Erythroblast (primary cell): ENCODE measurements at regions not wholly inside any gene's neighbourhood (a gene's known extent, or its start where the extent isn't known, plus 50 kb on each side); places are given as distances from the start of the nearest gene placed in this dataset.

Source experiments
- DNase-seq, 2 experiments: peaks; one replicate each; lab custom pipeline; 2025; lab: John Stamatoyannopoulos, UW
- GATA1 ChIP-seq: IDR thresholded peaks from 2 replicates; pipeline ENCODE4 v1.6.1; 2011; ENCODE audit warnings: low read depth, mild to moderate bottlenecking, control low read depth, low read length, moderate library complexity
- POLR2A ChIP-seq: IDR thresholded peaks from 2 replicates; pipeline ENCODE4 v1.6.1; 2011; ENCODE audit warnings: mild to moderate bottlenecking, low read length

DNA sequence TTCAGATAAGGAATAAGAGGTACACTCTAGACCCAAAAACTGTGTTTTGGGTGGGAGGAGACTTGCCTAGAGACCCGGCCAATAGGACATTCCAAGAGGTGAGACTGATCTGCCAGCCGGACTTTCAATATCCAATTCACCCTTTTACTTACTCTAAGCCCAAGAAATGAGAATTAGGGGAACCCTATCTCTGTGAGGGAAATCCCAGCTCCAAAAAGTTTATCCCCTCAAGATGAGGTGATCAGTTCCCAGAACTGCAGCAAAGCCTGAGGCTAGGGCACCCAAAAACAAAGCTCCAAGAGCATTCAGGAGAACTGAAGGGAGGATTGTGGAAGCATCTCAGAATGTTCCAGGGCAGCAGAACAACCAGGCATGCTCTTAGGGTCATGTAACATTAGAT is 251.7 kb downstream of the PTTG2 start:
- DNase-seq = no peak
- TF ChIP-seq GATA1 (no peak), POLR2A (no peak)

DNA sequence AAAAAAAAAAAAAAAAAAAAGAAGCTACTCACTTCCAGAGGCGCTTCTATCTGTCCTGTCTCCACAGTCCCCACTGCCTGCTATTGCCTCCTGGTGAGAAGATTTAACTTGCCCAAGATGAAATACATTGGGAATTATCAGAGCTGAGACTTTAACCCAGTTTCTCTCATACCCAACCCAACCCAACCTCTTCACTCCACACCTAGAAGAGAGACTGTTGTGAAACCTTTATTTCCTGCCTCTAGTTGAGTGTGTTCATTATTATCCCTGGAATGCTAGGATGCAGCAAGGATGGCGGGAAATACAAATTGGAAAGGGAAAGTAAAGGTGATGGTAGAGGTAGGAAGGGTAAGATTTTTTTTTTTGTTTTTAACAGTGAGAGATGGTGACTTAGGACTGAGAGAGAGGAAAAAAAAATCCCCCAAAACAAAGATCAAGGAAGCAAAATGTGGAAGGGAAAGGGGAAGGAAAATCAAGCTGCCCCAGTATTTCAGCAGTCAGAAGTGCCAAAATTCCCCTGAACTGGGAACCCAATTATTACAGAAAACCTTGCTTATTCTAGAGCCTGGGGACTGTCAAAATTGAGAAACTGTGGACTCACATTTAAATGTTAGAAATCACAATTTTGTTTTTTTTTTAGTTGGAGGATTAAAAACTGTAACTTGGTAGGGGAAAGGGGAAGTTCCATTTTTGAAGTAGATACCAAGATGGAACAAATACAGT is 253.0 kb downstream of the PTTG2 start:
- DNase-seq = no peak
- no peak for TF ChIP-seq POLR2A
- TF ChIP-seq GATA1 = no peak

DNA sequence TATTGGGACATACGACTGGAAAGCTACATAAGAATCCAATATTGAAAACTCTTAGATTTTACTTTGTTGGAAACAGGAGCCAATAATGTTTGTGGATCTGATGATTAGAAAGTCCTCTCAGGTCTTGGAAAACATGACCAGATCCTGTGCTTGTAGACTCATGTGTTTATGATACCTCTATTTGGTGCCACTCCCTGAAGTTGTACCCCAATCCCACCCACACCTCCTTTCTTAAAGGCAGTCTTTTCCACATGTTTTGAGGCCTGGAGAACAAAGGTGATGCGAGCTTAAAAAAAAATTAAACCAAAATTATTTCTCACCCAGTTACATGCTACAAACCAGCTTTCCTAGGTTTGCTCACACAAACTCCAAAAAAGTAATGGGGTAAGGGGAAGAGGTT is 262.7 kb downstream of the PTTG2 start:
- no peak for DNase-seq
- TF ChIP-seq GATA1 = no peak
- TF ChIP-seq POLR2A = no peak

DNA sequence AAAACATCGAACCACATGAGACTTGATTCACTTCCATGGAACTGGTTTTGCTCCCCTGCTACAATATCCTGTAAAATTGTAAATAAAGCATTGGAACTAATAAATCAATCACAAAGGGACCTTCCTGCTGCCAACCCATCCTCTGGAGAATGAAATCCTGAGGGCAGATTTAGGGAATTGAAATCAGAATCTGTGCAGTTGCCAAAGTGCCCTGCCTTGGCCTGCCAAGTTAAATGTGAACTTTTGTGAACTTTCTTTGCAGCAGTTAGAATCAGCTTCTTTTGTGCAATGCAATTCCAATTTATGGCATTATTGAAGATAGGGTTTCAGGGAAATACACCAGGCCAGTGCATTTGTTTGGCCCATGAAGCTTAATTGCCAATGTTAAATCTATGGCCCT is 263.1 kb downstream of the PTTG2 start:
- TF ChIP-seq GATA1 = no peak
- TF ChIP-seq POLR2A = no peak
- no peak for DNase-seq

DNA sequence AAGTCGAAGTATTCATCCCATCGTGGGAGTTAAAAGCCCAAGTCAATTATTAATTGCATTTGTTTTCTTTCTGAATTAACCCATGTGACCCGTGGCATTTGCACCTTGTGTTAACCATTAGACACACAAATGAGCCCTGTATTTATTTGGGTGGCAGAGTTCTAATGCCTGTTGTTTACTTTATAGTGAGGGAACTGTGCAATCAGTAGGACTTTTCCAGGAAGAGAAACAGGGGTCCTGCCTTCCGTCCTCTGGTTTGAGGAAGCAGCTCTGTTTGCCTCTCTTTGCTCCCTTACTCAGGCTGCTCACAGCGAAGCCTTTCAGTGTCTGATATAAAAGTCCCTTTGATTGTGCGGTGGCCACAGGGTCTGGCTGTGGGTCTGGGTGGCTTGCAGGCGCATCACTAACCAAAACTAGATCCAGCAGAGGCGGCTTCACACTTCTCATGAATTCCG is 263.6 kb downstream of the PTTG2 start:
- DNase-seq = no peak
- TF ChIP-seq POLR2A (no peak), GATA1 (no peak)

DNA sequence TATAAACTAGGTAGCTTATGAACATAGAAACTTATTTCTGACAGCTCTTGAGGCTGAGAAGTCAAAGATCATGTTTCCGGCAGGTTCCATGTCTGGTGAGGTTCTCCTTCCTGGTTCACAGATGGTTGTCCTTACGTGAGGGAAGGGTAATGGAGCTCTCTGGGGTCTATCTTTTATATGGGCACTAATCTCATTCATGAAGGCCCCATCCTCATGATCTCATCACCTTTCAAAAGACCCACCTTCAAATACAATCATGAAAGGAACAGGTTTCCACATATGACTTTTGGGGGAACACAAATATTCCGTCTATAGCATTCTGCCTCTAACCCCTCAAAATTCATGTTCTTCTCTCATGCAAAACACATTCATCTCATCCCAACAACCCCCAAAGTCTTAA is 264.7 kb downstream of the PTTG2 start:
- TF ChIP-seq GATA1 = no peak
- no peak for TF ChIP-seq POLR2A

DNA sequence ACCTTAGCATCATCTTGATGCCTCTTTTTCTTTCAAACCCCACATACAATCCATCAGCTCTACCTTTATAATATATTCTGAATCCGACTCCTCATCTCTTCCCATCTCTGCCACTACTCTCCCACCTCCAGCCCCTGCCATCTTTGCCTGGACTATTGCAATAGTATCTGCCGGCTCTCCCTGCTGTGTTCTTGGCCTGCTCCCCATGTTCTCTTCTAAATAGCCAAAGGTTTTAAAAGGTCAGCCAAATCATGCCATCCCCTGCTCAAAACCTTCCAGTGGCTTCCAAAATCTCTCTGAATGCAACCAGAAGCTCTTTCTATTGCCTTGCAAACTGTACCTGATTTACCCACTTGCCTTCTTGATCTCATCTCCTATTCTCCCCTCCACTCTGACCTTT is 266.0 kb downstream of the PTTG2 start:
- no peak for DNase-seq
- no peak for TF ChIP-seq POLR2A
- no peak for TF ChIP-seq GATA1

More for the DNA sequence above, 264.7 kb downstream of the PTTG2 start:
- DNase-seq = no peak

DNA sequence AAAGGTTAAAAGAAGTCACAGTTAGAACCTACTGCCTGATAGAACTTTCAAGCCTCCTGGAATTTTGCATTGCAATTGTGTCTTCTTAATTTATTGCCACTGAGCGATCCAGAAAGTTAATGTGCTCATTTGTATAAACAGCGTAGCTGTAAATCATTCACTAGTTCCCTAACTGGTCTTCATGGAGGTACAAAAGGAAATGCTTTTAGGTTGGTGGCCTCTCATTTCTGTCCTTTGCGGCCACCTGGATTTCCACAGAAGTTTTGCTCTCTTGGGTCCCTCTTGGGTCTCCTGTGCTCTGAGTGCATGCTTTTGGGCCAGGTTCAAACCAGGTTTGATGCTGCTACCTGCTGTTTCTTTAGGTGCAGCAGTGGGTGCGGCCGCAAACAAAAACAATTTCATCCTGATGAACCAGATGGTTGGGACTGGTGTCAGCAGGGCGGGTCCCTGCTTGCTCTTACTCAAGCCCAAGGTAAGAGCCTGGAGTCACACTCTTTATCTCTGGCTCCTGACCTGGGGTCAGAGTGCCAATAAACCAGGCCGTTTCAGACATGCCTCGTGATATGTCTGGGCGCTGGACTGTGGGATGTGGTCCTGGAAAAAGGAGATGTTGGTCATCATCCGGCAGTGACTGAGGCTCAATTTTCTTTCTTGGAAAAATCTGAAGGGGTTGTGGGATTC is 270.1 kb downstream of the PTTG2 start:
- no peak for DNase-seq
- TF ChIP-seq GATA1 = no peak
- no peak for TF ChIP-seq POLR2A

DNA sequence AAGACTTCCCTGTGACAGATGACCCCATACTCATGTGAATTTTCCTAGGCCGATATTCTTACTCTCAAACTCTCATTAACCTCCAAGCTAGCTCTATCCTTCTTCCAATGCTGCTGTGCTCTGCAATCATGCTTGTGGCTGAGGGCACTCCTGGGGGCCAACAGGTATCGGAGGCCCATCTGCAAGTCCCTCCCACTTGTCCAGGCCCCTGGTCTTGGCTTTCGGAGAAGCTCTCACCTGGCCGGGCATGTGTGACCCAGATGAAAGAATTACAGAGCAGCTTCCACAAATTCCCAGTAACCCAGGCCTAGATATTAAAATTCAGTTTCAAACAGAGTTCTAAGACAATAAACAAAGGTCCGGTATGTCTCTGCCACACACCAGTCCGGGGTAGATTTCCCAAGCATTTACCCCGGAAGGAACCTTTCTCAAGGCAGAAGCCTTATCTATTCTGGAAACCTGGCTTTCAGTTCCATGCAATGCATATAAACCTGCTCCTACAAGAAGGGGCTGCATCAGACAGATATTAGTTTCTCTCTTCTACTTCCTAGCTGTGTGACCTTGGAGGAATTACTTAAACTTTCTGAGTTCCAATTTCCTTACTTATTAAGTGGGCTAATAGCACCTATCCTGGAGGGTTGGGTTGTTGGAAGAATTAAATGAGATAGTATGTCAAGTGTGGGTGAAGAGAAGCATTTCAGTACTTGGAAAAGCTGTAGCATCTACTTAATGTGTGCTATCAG is 270.8 kb downstream of the PTTG2 start:
- DNase-seq = no peak
- TF ChIP-seq POLR2A = no peak
- no peak for TF ChIP-seq GATA1

DNA sequence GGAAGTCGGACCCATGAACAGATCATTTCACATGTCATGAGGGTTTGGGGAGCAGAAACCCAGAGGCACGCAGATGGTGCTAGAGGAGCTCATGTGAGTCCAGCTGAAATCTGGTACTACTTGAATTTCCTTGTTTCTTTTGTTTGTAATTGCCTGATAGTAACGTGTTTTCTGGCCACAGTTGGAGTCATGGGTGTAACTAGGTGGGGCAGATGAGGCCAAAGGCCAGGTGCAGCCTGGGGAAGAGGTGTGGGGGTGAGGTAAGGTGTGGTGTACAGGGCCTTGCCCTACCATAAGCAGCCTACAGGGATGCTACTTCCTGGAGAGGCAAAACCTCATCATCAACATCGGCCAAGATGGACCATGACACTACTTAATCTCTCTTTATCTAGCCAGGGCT is 271.4 kb downstream of the PTTG2 start:
- DNase-seq = no peak

DNA sequence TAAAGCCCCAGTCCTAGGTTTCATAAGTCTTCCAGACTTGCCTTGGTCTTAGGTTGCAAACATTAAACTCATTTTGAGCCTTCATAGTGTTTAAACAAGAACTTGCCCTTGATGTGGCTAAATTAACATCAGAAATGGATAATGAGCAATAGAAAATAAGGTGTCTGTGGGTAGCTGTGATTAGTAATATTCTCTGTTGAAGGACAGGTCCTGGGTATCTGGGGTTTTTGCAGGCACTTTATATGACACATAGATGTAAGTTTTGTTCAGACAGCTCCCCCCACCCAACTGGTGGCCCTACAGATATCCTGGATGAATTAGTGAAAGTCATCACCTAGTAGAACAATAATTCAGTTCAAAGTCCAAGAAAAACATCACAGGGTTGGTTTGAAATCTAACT is 272.5 kb downstream of the PTTG2 start:
- TF ChIP-seq GATA1 (no peak), POLR2A (no peak)
- DNase-seq = no peak

More for the DNA sequence above, 271.4 kb downstream of the PTTG2 start:
- no peak for TF ChIP-seq POLR2A

DNA sequence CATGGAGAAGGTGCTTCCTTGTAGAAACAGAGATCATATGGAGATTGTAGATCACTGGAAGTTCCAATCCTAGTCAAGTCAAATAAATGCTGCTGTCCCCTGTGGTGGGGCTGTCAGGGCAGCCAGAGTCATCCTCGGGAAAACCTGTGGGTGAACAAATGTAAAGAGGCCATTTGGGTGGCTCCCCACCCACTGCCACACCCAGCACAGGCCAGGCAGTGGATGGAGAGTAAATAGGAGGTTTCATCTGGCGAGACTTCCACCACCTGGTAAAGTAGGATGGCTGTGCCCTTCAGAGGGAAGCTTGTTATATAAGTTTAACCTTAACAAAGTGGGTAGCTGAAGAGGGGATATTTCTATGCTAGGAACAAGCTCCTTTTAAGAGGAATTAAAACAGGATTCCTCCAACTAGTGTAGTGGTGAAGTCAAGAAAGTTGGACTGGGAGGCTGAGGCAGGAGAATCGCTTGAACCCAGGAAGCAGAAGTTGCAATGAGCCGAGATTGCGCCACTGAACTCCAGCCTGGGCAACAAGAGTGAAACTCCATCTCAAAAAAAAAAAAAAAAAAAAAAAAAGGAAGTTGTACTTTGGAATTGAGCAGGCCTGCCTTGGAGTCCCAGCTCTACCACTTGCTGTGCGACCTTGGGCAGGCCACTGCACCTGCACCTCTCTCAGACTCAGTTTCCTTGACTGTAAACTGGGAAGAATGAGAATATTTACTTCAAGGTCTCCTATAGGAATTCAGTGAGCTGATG is 273.7 kb downstream of the PTTG2 start:
- no peak for TF ChIP-seq POLR2A
- TF ChIP-seq GATA1 = no peak
- no peak for DNase-seq

DNA sequence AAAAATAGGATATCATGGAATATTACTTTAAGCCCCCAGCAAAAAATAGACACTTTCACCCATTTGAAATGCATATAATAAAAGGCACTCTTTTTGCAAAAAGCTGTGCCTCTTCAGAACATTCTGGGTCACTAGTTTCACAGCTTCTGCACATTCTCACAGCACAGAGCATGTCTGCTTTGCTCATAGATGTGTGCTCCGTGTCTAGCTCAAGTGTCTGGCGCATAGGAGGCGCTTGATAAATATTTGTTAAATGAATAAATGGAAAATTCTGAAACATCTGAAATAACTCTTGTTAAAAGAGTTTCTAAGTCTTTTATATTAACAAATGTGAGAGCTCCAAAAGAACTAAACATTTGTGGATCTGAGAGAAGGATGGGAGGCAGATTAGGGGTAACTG is 275.2 kb downstream of the PTTG2 start:
- TF ChIP-seq GATA1 = no peak
- no peak for TF ChIP-seq POLR2A

DNA sequence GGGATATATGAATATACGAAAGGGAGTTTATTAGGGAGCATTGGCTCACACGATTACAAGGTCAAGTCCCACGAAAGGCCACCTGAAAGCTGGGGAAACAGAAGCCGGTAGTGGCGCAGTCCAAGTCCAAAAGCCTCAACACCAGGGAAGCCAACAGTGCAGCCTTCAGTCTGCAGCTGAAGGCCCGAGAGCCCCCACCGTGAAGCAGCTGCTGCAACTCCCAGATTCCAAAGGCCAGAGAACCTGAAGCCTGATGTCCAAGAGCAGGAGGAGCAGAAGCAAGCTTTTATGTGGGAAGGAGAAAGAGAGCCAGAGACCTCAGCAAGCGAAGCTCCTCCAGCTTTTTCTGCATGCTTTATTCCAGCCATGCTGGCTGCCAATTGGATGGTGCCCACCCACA is 275.8 kb downstream of the PTTG2 start:
- no peak for DNase-seq
- TF ChIP-seq GATA1 (no peak), POLR2A (no peak)

More for the DNA sequence above, 275.2 kb downstream of the PTTG2 start:
- DNase-seq = no peak

DNA sequence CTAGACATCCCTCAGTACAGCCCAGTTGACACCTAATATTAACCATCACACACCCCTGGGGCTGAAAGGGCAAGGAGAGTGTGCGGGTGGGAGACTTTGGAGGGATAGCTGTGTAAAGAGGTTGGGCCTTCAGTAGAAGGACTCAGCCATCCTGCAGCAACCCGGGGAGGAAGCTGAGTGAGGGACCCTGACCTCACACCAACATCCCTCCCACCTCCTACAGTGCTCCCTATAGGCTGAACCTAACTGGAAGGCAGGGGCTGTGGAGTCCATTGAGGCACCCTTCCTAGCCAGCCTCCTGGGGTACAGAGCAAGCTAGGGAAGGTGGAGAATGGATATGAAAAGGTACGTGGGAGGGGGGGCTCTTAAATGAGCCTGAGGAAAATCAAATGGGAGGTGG is 276.3 kb downstream of the PTTG2 start:
- DNase-seq = no peak
- no peak for TF ChIP-seq GATA1
- no peak for TF ChIP-seq POLR2A
